CD4-positive, alpha-beta T cell (primary cell): ENCODE measurements at regions not wholly inside any gene's neighbourhood (a gene's known extent, or its start where the extent isn't known, plus 50 kb on each side); places are given as distances from the start of the nearest gene placed in this dataset.

Experiments used
- ATAC-seq: fragments of 200-7000 bp; cut with Tn5 transposase; one replicate; pipeline ENCODE4 v1.10.0; 2022; ENCODE audit warnings: mild to moderate bottlenecking; ENCODE audit not compliant: poor library complexity
- CTCF ChIA-PET: fragments of 350-600 bp; sonication (Branson Sonifier 250); formaldehyde crosslinking; loops from one replicate; lab custom pipeline; 2021; ENCODE audit warnings: antibody characterized with exemption, inconsistent platforms; lab: Charles Lee
- POLR2A ChIA-PET: fragments of 350-600 bp; sonication (Branson Sonifier 250); formaldehyde crosslinking; loops from one replicate; lab custom pipeline; 2021; ENCODE audit warnings: antibody characterized with exemption, inconsistent platforms; lab: Charles Lee
- DNase-seq, 14 experiments: peaks; one replicate each; pipeline ENCODE4 v3.0.0-alpha.2; 2013 to 2020; ENCODE audit warnings: mixed read lengths in 2 of 14
- H3K27ac ChIP-seq, 2 donors: one replicate each; pipeline versions ENCODE4 v1.5.1 to v1.7.0; 2013; ENCODE audit warnings: low read length in 2 of 2, low read depth in 1 of 2, mild to moderate bottlenecking in 1 of 2
- H3K27me3 ChIP-seq, 2 experiments: 1 replicate in 1 of 2; 2 replicates in 1 of 2; pipeline versions ENCODE4 v1.6.1 to v1.7.0; 2013; ENCODE audit warnings: low read length in 2 of 2, control low read depth in 1 of 2, mild to moderate bottlenecking in 1 of 2, moderate library complexity in 1 of 2; ENCODE audit not compliant: insufficient read depth in 2 of 2, control insufficient read depth in 1 of 2
- H3K36me3 ChIP-seq: one replicate; pipeline ENCODE4 v1.6.1; 2013; ENCODE audit warnings: low read length, control low read depth; ENCODE audit not compliant: insufficient read depth
- H3K4me1 ChIP-seq: one replicate; pipeline ENCODE4 v1.6.1; 2013; ENCODE audit warnings: low read length, control low read depth; ENCODE audit not compliant: insufficient read depth
- H3K4me3 ChIP-seq: one replicate; pipeline ENCODE4 v1.5.1; 2013; ENCODE audit warnings: mild to moderate bottlenecking, low read length, moderate library complexity
- H3K9me3 ChIP-seq, 2 experiments: 1 replicate in 1 of 2; 2 replicates in 1 of 2; pipeline versions ENCODE4 v1.6.1 to v1.7.0; 2013; ENCODE audit warnings: low read length in 2 of 2, mild to moderate bottlenecking in 2 of 2, control low read depth in 1 of 2, moderate library complexity in 1 of 2; ENCODE audit not compliant: control insufficient read depth in 1 of 2, insufficient read depth in 1 of 2
- H3K27ac Mint-ChIP-seq: one replicate; pipeline ENCODE4 v1.8.0; 2020; ENCODE audit warnings: mixed read lengths
- H3K27me3 Mint-ChIP-seq: one replicate; pipeline ENCODE4 v1.8.0; 2021; ENCODE audit warnings: mixed read lengths
- H3K36me3 Mint-ChIP-seq: one replicate; pipeline ENCODE4 v1.8.0; 2021; ENCODE audit warnings: low read depth, mixed read lengths
- H3K4me1 Mint-ChIP-seq: one replicate; pipeline ENCODE4 v1.8.0; 2021; ENCODE audit warnings: low read depth, mixed read lengths
- H3K4me3 Mint-ChIP-seq: one replicate; pipeline ENCODE4 v1.8.0; 2020; ENCODE audit warnings: mild to moderate bottlenecking, mixed read lengths
- H3K9me3 Mint-ChIP-seq: one replicate; pipeline ENCODE4 v1.8.0; 2020; ENCODE audit warnings: mixed read lengths
- intact Hi-C, 2 experiments: fragments of 100-400 bp; cut with DNase I in 1 of 2; cut with micrococcal nuclease in 1 of 2; formaldehyde crosslinking; loops; one replicate each; pipeline versions ENCODE4 v1.15.1 to v1.9.0; 2023 to 2025; cut with DNase I, micrococcal nuclease
- TF ChIP-seq, protein P1 (sequence below): fragments of 200-600 bp; IDR thresholded peaks from one replicate; pipeline ENCODE4 v1.8.0; 2022; ENCODE audit warnings: antibody characterized with exemption, mild to moderate bottlenecking

GRCh38 chr18:71293322-71293721 lies 1004.5 kb downstream of the SOCS6 start:
- no peaks in the 10 kb centered on the region for H3K4me1 Mint-ChIP-seq

DNA sequence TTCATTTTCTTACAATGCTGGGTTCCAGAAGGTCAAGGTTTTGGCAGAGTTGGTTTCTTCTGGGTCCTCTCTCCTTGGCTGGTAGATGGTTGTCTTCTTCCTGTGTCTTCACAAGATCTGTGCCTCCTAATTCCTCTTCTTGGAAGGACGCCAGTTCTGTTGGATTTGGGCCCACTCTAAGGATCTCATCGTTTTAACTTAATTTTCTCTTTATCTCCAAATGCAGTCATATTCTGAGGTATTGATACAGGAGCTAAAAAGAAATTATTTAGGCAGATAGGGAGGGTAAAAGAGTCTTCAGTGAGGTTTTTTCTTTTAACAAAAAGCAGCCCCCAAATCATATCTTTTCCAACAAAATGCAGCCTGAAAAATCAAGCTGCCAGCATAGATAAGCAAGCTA lies 998.4 kb downstream of the SOCS6 start:
- ChIA-PET POLR2A (no interaction called here), CTCF (no interaction called here)
- Mint-ChIP-seq H3K27me3 (no peaks in the 10 kb centered on the region), H3K27ac (no peak overlapping the region), H3K9me3 (no peaks in the 10 kb centered on the region), H3K4me1 (no peaks in the 10 kb centered on the region), H3K36me3 (no peaks in the 10 kb centered on the region), H3K4me3 (no peak overlapping the region)
- intact Hi-C loops: no loop called here
- H3K4me3 ChIP-seq: no peak overlapping the region
- no peaks in the 10 kb centered on the region for H3K27me3 ChIP-seq
- no peak for ATAC-seq
- no peaks in the 10 kb centered on the region for H3K4me1 ChIP-seq
- no peaks in the 10 kb centered on the region for H3K36me3 ChIP-seq
- TF ChIP-seq, protein P1, sequence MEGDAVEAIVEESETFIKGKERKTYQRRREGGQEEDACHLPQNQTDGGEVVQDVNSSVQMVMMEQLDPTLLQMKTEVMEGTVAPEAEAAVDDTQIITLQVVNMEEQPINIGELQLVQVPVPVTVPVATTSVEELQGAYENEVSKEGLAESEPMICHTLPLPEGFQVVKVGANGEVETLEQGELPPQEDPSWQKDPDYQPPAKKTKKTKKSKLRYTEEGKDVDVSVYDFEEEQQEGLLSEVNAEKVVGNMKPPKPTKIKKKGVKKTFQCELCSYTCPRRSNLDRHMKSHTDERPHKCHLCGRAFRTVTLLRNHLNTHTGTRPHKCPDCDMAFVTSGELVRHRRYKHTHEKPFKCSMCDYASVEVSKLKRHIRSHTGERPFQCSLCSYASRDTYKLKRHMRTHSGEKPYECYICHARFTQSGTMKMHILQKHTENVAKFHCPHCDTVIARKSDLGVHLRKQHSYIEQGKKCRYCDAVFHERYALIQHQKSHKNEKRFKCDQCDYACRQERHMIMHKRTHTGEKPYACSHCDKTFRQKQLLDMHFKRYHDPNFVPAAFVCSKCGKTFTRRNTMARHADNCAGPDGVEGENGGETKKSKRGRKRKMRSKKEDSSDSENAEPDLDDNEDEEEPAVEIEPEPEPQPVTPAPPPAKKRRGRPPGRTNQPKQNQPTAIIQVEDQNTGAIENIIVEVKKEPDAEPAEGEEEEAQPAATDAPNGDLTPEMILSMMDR: no peak
- no peak overlapping the region for H3K27ac ChIP-seq
- DNase-seq: no peak
- no peaks in the 10 kb centered on the region for H3K9me3 ChIP-seq

More at GRCh38 chr18:71293322-71293721, 1004.5 kb downstream of the SOCS6 start:
- no peaks in the 10 kb centered on the region for H3K9me3 Mint-ChIP-seq
- POLR2A ChIA-PET: no interaction called here
- H3K36me3 Mint-ChIP-seq: no peaks in the 10 kb centered on the region
- H3K27me3 Mint-ChIP-seq: no peaks in the 10 kb centered on the region
- Histone ChIP-seq H3K4me1 (no peaks in the 10 kb centered on the region), H3K4me3 (no peak overlapping the region), H3K9me3 (no peaks in the 10 kb centered on the region), H3K27me3 (no peaks in the 10 kb centered on the region), H3K27ac (no peak overlapping the region), H3K36me3 (no peaks in the 10 kb centered on the region)
- intact Hi-C loops: no loop called here
- H3K27ac Mint-ChIP-seq: no peak overlapping the region
- no peak overlapping the region for H3K4me3 Mint-ChIP-seq
- no peak for DNase-seq
- TF ChIP-seq, protein P1: no peak
- CTCF ChIA-PET: no interaction called here
- ATAC-seq: no peak

DNA sequence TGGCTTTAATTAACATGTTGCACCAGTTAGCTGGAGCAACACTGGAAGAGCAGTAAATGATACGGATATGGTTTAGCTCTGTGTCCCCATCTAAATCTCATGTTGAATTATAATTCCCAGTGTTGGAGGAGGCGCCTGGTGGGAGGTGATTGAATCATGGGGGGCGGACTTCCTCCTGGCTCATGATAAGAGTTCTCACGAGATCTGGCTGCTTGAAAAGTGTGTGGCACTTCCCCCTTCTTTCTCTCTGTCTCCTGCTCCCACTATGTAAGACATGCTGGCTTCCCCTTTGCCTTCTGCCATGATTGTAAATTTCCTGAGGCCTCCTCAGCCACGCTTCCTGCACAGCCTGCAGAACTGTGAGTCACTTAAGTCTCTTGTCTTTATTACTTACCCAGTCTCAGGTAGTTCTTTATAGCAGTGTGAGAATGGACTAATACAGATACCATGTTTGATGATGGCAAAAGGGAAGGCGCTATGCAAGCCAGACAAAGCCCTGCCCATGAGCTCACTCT lies 963.6 kb downstream of the SOCS6 start:
- Mint-ChIP-seq H3K4me3 (no peak overlapping the region), H3K9me3 (peaks cover 3% of the 10 kb centered on the region), H3K4me1 (no peaks in the 10 kb centered on the region), H3K27me3 (no peaks in the 10 kb centered on the region), H3K27ac (no peak overlapping the region), H3K36me3 (no peaks in the 10 kb centered on the region)
- no peaks in the 10 kb centered on the region for H3K36me3 ChIP-seq
- ChIA-PET POLR2A (no interaction called here), CTCF (interaction anchor here (0.6 kb wide), 1 partner anchor 1489 kb away, joined by 3 read pairs; no protein-coding TSS in a partner anchor)
- no peaks in the 10 kb centered on the region for H3K4me1 ChIP-seq
- H3K4me3 ChIP-seq: no peak overlapping the region
- DNase-seq (no peak), ATAC-seq (no peak)
- no peaks in the 10 kb centered on the region for H3K27me3 ChIP-seq
- intact Hi-C loops: no loop called here
- TF ChIP-seq, protein P1: no peak
- H3K27ac ChIP-seq: no peak overlapping the region
- H3K9me3 ChIP-seq: no peaks in the 10 kb centered on the region
